CD14-positive monocyte (primary cell): ENCODE measurements at regions not wholly inside any gene's neighbourhood (a gene's known extent, or its start where the extent isn't known, plus 50 kb on each side); places are given as distances from the start of the nearest gene placed in this dataset.
"Not testable (repeated sequence)": the region's sequence is repeated elsewhere in the genome, so short reads cannot be mapped to it uniquely, and the experiment has no call there.

Experiments used
- DNase-seq, 3 donors: peaks; one replicate each; pipeline ENCODE4 v3.0.0-alpha.2; 2011 to 2022
- H2AFZ ChIP-seq: 2 replicates; pipeline ENCODE4 v1.6.0; 2012; ENCODE audit warnings: mild to moderate bottlenecking, low read depth, low read length, inconsistent platforms; ENCODE audit not compliant: insufficient read depth, poor library complexity, severe bottlenecking
- H3K27ac ChIP-seq, 2 donors: 1 replicate in 1 of 2; 2 replicates in 1 of 2; pipeline ENCODE4 v1.5.1; 2012 to 2013; ENCODE audit warnings: low read length in 2 of 2, control low read depth in 1 of 2, inconsistent platforms in 1 of 2, low read depth in 1 of 2, mild to moderate bottlenecking in 1 of 2
- H3K27me3 ChIP-seq, 2 donors: one replicate each; pipeline versions ENCODE4 v1.6.0 to v1.6.1; 2011 to 2013; ENCODE audit warnings: low read length in 2 of 2; ENCODE audit not compliant: control insufficient read depth in 2 of 2, insufficient read depth in 2 of 2
- H3K36me3 ChIP-seq, 2 donors: replicated peaks in 1 of 2; 1 replicate in 1 of 2; 2 replicates in 1 of 2; pipeline versions ENCODE4 v1.5.1 to v1.6.1; 2012 to 2013; ENCODE audit warnings: low read length in 2 of 2, control low read depth in 1 of 2, inconsistent platforms in 1 of 2, mild to moderate bottlenecking in 1 of 2; ENCODE audit not compliant: insufficient read depth in 2 of 2, control insufficient read depth in 1 of 2
- H3K4me1 ChIP-seq, 2 donors: 1 replicate in 1 of 2; 2 replicates in 1 of 2; pipeline versions ENCODE4 v1.5.1 to v1.6.1; 2012 to 2013; ENCODE audit warnings: low read length in 2 of 2, control low read depth in 1 of 2, inconsistent platforms in 1 of 2, mild to moderate bottlenecking in 1 of 2, moderate library complexity in 1 of 2; ENCODE audit not compliant: insufficient read depth in 2 of 2, control insufficient read depth in 1 of 2
- H3K4me2 ChIP-seq: replicated peaks from 2 replicates; pipeline ENCODE3; 2012; ENCODE audit warnings: low read length, moderate library complexity, mild to moderate bottlenecking; ENCODE audit not compliant: poor library complexity, severe bottlenecking; ENCODE audit errors: extremely low read depth
- H3K4me3 ChIP-seq, 3 experiments: fragments of 200-600 bp in 1 of 3; sonication (generic) in 1 of 3; replicated peaks in 1 of 3; 1 replicate in 2 of 3; 2 replicates in 1 of 3; pipeline ENCODE4 v1.5.1; 2011 to 2013; ENCODE audit warnings: low read length in 3 of 3, mild to moderate bottlenecking in 3 of 3, control low read depth in 2 of 3, low read depth in 2 of 3, inconsistent platforms in 1 of 3, moderate library complexity in 1 of 3
- H3K79me2 ChIP-seq: 2 replicates; pipeline ENCODE4 v1.6.0; 2012; ENCODE audit warnings: mild to moderate bottlenecking, control low read depth, inconsistent platforms, low read length, moderate library complexity; ENCODE audit not compliant: insufficient read depth
- H3K9ac ChIP-seq: 2 replicates; pipeline ENCODE4 v1.6.0; 2017; ENCODE audit warnings: low read length, mild to moderate bottlenecking; ENCODE audit not compliant: insufficient read depth, poor library complexity, severe bottlenecking
- H3K9me3 ChIP-seq, 2 donors: replicated peaks in 1 of 2; 1 replicate in 1 of 2; 2 replicates in 1 of 2; pipeline versions ENCODE4 v1.5.1 to v1.6.1; 2012 to 2013; ENCODE audit warnings: low read length in 2 of 2, control low read depth in 1 of 2; ENCODE audit not compliant: control insufficient read depth in 1 of 2, insufficient read depth in 1 of 2
- H4K20me1 ChIP-seq: 2 replicates; pipeline ENCODE4 v1.6.0; 2012; ENCODE audit warnings: mild to moderate bottlenecking, low read length, control low read depth, moderate library complexity; ENCODE audit not compliant: insufficient read depth
- H3K27ac Mint-ChIP-seq, 7 donors: one replicate each; pipeline ENCODE4 v1.8.0; 2020; ENCODE audit warnings: mild to moderate bottlenecking in 7 of 7, mixed read lengths in 7 of 7, moderate library complexity in 6 of 7, inconsistent platforms in 2 of 7
- H3K27me3 Mint-ChIP-seq, 3 donors: one replicate each; pipeline ENCODE4 v1.8.0; 2021 to 2022; ENCODE audit warnings: low read depth in 3 of 3, mild to moderate bottlenecking in 3 of 3, mixed read lengths in 3 of 3, moderate library complexity in 3 of 3, inconsistent platforms in 1 of 3
- H3K36me3 Mint-ChIP-seq, 2 donors: one replicate each; pipeline ENCODE4 v1.8.0; 2020; ENCODE audit warnings: mixed read lengths in 2 of 2, inconsistent platforms in 1 of 2, mild to moderate bottlenecking in 1 of 2
- H3K4me1 Mint-ChIP-seq: one replicate; pipeline ENCODE4 v1.8.0; 2020; ENCODE audit warnings: mild to moderate bottlenecking, mixed read lengths
- H3K4me3 Mint-ChIP-seq, 2 donors: one replicate each; pipeline ENCODE4 v1.8.0; 2020; ENCODE audit warnings: mild to moderate bottlenecking in 2 of 2, mixed read lengths in 2 of 2, moderate library complexity in 1 of 2
- H3K9me3 Mint-ChIP-seq, 7 donors: one replicate each; pipeline ENCODE4 v1.8.0; 2020 to 2022; ENCODE audit warnings: mixed read lengths in 7 of 7, mild to moderate bottlenecking in 6 of 7, moderate library complexity in 6 of 7, inconsistent platforms in 2 of 7
- WGBS: methylation state at CpG from one replicate; pipeline ENCODE4 v1.1.5; 2013; ENCODE audit warnings: missing lambda C conversion rate; ENCODE audit not compliant: insufficient coverage; 5-methylcytosine and 5-hydroxymethylcytosine counted together
- intact Hi-C, 2 donors: fragments of 100-400 bp; cut with micrococcal nuclease; formaldehyde crosslinking; loops; one replicate each; pipeline versions ENCODE4 v1.15.0 to v1.15.1; 2023
- TF ChIP-seq, protein P1 (sequence below): fragments of 200-600 bp; IDR thresholded peaks from one replicate; pipeline ENCODE4 v1.8.0; 2022; ENCODE audit warnings: antibody characterized with exemption, mild to moderate bottlenecking

DNA sequence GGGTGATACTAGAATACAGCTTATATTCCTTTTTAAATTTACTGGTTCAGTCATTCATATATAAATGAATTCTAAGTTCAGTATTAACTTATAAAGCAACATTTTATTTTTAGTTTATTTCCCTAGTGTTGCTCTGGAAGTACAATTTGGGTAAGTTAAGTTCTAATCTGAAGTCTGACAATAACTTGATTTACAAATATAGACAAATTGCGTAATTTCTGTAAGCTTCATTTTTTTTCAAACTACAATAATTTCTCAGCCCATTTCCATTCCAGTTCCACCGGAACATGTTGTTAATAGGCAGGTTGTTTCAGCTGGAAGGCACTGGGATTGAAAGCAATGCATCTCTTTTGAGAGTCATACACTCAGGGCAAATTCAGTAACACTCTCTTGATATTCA lies 2000.7 kb downstream of the OLFM4 start:
- peaks cover 0 to 9% (median 3%) of the 10 kb centered on the region in 7 donors for H3K9me3 Mint-ChIP-seq
- Histone ChIP-seq H3K79me2 (no peaks in the 10 kb centered on the region), H3K4me1 (no peaks in the 10 kb centered on the region), H3K9me3 (peaks cover 10 to 11% of the 10 kb centered on the region in 2 donors), H2AFZ (no peak overlapping the region), H3K27ac (no peak overlapping the region), H3K27me3 (no peaks in the 10 kb centered on the region), H3K9ac (no peak overlapping the region), H3K36me3 (no peaks in the 10 kb centered on the region), H4K20me1 (no peaks in the 10 kb centered on the region), H3K4me2 (no peak overlapping the region), H3K4me3 (no peak overlapping the region)
- H3K4me1 Mint-ChIP-seq: no peaks in the 10 kb centered on the region
- WGBS: no CpG with 5 or more reads among the region's 2 CpGs
- H3K27me3 Mint-ChIP-seq: no peaks in the 10 kb centered on the region
- intact Hi-C loops: no loop called here
- TF ChIP-seq, protein P1, sequence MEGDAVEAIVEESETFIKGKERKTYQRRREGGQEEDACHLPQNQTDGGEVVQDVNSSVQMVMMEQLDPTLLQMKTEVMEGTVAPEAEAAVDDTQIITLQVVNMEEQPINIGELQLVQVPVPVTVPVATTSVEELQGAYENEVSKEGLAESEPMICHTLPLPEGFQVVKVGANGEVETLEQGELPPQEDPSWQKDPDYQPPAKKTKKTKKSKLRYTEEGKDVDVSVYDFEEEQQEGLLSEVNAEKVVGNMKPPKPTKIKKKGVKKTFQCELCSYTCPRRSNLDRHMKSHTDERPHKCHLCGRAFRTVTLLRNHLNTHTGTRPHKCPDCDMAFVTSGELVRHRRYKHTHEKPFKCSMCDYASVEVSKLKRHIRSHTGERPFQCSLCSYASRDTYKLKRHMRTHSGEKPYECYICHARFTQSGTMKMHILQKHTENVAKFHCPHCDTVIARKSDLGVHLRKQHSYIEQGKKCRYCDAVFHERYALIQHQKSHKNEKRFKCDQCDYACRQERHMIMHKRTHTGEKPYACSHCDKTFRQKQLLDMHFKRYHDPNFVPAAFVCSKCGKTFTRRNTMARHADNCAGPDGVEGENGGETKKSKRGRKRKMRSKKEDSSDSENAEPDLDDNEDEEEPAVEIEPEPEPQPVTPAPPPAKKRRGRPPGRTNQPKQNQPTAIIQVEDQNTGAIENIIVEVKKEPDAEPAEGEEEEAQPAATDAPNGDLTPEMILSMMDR: no peak
- DNase-seq: no peak
- H3K4me3 Mint-ChIP-seq: no peak overlapping the region
- no peak overlapping the region for H3K27ac Mint-ChIP-seq
- no peaks in the 10 kb centered on the region for H3K36me3 Mint-ChIP-seq

DNA sequence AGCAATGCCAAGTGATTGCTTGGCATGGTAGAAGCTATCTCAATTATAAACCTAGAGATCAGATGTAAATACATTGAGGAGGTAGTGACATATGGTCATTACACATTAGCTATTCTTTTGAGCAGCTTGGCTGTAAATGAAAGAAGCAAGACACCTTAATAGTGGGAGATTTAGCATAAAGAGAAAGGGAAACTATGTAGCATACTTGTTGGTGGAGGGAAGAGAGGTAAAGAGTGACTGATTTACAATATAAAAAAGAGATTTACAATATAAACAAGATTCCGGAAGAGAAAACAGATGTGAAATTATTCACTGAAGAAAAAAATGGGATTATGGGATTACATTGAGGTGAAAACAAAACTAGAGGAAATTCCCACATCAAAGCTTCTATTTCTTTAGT lies 2009.6 kb downstream of the OLFM4 start:
- Histone ChIP-seq H3K27me3 (no peaks in the 10 kb centered on the region), H3K9ac (no peak overlapping the region), H2AFZ (no peak overlapping the region), H3K79me2 (no peaks in the 10 kb centered on the region), H3K4me3 (no peak overlapping the region), H3K36me3 (no peaks in the 10 kb centered on the region), H3K9me3 (peaks cover 0 to 4% of the 10 kb centered on the region in 2 donors), H4K20me1 (no peaks in the 10 kb centered on the region), H3K4me2 (no peak overlapping the region), H3K27ac (no peak overlapping the region), H3K4me1 (no peaks in the 10 kb centered on the region)
- H3K27me3 Mint-ChIP-seq: no peaks in the 10 kb centered on the region
- TF ChIP-seq, protein P1: no peak
- intact Hi-C loops: no loop called here
- no peaks in the 10 kb centered on the region for H3K36me3 Mint-ChIP-seq
- peaks cover 0 to 2% (median 0%) of the 10 kb centered on the region in 7 donors for H3K9me3 Mint-ChIP-seq
- no peak for DNase-seq
- no peak overlapping the region for H3K27ac Mint-ChIP-seq
- no peak overlapping the region for H3K4me3 Mint-ChIP-seq
- H3K4me1 Mint-ChIP-seq: no peaks in the 10 kb centered on the region
- WGBS: no CpG with 5 or more reads among the region's 1 CpG

DNA sequence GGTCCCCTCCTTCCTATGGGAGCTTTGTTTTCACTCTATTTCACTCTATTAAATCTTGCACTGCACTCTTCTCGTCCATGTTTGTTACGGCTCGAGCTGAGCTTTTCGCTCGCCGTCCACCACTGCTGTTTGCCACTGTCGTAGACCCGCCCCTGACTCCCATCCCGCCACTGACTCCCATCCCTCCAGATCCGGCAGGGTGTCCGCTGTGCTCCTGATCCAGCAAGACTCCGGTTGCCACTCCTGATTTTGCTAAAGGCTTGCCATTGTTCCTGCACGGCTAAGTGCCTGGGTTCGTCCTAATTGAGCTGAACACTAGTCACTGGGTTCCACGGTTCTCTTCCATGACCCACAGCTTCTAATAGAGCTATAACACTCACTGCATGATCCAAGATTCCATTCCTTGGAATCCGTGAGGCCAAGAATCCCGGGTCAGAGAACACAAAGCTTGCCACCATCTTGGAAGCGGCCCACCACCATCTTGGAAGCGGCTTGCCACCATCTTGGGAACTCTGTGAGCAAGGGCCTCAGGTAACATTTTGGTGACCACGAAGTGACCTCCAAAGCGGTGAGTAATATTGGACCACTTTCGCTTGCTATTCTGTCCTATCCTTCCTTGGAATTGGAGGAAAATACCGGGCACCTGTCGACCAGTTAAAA lies 2025.4 kb downstream of the OLFM4 start:
- H3K4me3 ChIP-seq, H3K36me3 Mint-ChIP-seq, H3K36me3 ChIP-seq, H3K27ac ChIP-seq, H4K20me1 ChIP-seq, H3K4me3 Mint-ChIP-seq, DNase-seq, H3K79me2 ChIP-seq, H3K27me3 ChIP-seq, H3K27ac Mint-ChIP-seq, H3K27me3 Mint-ChIP-seq, intact Hi-C loops, H3K4me2 ChIP-seq, H3K4me1 Mint-ChIP-seq, H3K9ac ChIP-seq, H2AFZ ChIP-seq, H3K4me1 ChIP-seq: not testable (repeated sequence)
- 95% methylated on average over 24 of the region's 24 CpGs for whole genome bisulfite sequencing
- H3K9me3 Mint-ChIP-seq: peaks cover 5 to 25% (median 11%) of the 10 kb centered on the region in 7 donors
- H3K9me3 ChIP-seq: peaks cover 5 to 17% of the 10 kb centered on the region in 2 donors
